ENCODE measurements at regions not wholly inside any gene's neighbourhood (a gene's known extent, or its start where the extent isn't known, plus 50 kb on each side); places are given as distances from the start of the nearest gene placed in this dataset.
"Not testable (repeated sequence)": the region's sequence is repeated elsewhere in the genome, so short reads cannot be mapped to it uniquely, and the experiment has no call there.

GRCh38 chr11:71705086-71705737, 122.5 kb upstream of the KRTAP5-11 start:
- H3K9me3 ChIP-seq (ENCODE audit: control insufficient read depth, insufficient read depth, low read length); H3K4me3 ChIP-seq (ENCODE audit: low read depth, low read length); H3K27me3 ChIP-seq (ENCODE audit: control insufficient read depth, insufficient read depth, low read length); H3K4me1 ChIP-seq (ENCODE audit: control insufficient read depth, insufficient read depth, low read length); H3K36me3 ChIP-seq (ENCODE audit: control insufficient read depth, insufficient read depth, low read length); H3K9ac ChIP-seq (ENCODE audit: low read depth, low read length): not testable (repeated sequence)

GRCh38 chr11:71705738-71706432, 123.2 kb upstream of the KRTAP5-11 start:
- H3K4me3 ChIP-seq (ENCODE audit: low read depth, low read length); H3K4me1 ChIP-seq (ENCODE audit: control insufficient read depth, insufficient read depth, low read length); H3K9me3 ChIP-seq (ENCODE audit: control insufficient read depth, insufficient read depth, low read length); H3K9ac ChIP-seq (ENCODE audit: low read depth, low read length); H3K36me3 ChIP-seq (ENCODE audit: control insufficient read depth, insufficient read depth, low read length); H3K27me3 ChIP-seq (ENCODE audit: control insufficient read depth, insufficient read depth, low read length): not testable (repeated sequence)

- H3K4me3 ChIP-seq (ENCODE audit: low read depth, low read length); H3K9ac ChIP-seq (ENCODE audit: low read depth, low read length); H3K9me3 ChIP-seq (ENCODE audit: control insufficient read depth, insufficient read depth, low read length); H3K36me3 ChIP-seq (ENCODE audit: control insufficient read depth, insufficient read depth, low read length); H3K4me1 ChIP-seq (ENCODE audit: control insufficient read depth, insufficient read depth, low read length); H3K27me3 ChIP-seq (ENCODE audit: control insufficient read depth, insufficient read depth, low read length): not testable (repeated sequence)
Observed at GRCh38 chr11:71707083-71707482, 124.4 kb upstream of the KRTAP5-11 start.

- not testable (repeated sequence) for H3K4me3 ChIP-seq (ENCODE audit: low read depth, low read length); H3K9ac ChIP-seq (ENCODE audit: low read depth, low read length); H3K4me1 ChIP-seq (ENCODE audit: control insufficient read depth, insufficient read depth, low read length); H3K27me3 ChIP-seq (ENCODE audit: control insufficient read depth, insufficient read depth, low read length); H3K9me3 ChIP-seq (ENCODE audit: control insufficient read depth, insufficient read depth, low read length); H3K36me3 ChIP-seq (ENCODE audit: control insufficient read depth, insufficient read depth, low read length)
Observed at GRCh38 chr11:71709541-71709940, 123.5 kb upstream of the DEFB108B start.

DNA sequence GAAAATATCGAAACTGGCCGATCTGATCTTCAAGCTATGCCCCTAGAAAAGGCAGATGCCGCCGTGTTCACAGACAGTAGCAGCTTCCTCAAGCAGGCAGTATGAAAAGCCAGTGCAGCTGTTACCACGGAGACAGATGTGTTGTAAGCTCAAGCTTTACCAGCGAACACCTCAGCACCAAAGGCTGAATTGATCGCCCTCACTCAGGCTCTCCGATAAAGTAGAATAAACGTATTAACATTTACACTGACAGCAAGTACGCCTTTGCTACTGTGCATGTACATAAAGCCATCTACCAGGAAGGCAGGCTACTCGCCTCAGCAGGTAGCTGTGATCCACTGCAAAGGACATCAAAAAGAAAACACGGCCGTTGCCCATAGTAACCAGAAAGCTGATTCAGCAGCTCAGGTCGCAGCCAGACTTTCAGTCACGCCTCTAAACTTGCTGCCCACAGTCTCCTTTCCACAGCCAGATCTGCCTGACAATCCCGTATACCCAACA, 122.8 kb upstream of the DEFB108B start:
- not testable (repeated sequence) for H3K4me3 ChIP-seq (ENCODE audit: low read depth, low read length); H3K4me1 ChIP-seq (ENCODE audit: control insufficient read depth, insufficient read depth, low read length); H3K36me3 ChIP-seq (ENCODE audit: control insufficient read depth, insufficient read depth, low read length); H3K9ac ChIP-seq (ENCODE audit: low read depth, low read length); H3K27me3 ChIP-seq (ENCODE audit: control insufficient read depth, insufficient read depth, low read length); H3K9me3 ChIP-seq (ENCODE audit: control insufficient read depth, insufficient read depth, low read length)

DNA sequence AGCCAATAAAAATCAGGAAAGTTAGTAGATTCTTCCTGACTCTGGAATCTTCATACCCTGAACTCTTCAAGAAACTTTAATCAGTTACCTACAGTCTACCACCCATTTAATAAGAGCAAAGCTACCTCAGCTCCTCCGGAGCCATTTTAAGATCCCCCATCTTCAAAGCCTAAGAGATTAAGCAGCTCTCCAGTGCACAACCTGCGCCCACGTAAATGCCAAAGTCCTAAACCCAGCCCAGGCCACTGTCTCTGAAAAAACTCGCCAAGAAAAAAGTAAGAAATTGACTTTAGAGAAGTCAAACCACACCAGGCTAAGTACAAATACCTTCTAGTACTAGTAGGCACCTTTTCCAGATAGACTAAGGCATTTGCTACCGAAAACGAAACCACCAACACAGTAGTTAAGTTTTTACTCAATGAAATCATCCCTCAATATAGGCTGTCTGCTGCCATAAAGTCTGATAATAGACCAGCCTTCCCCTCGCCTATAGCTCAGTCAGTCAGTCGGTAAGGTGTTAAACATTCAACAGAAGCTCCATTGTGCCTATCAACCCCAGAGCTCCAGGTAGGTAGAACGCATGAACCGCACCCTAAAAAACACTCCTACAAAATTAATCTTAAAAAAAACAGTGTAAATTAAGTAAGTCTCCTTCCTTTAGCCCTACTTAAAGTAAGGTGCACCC, 122.2 kb upstream of the DEFB108B start:
- H3K4me1 ChIP-seq (ENCODE audit: control insufficient read depth, insufficient read depth, low read length); H3K4me3 ChIP-seq (ENCODE audit: low read depth, low read length); H3K9me3 ChIP-seq (ENCODE audit: control insufficient read depth, insufficient read depth, low read length); H3K36me3 ChIP-seq (ENCODE audit: control insufficient read depth, insufficient read depth, low read length); H3K9ac ChIP-seq (ENCODE audit: low read depth, low read length); H3K27me3 ChIP-seq (ENCODE audit: control insufficient read depth, insufficient read depth, low read length): not testable (repeated sequence)

DNA sequence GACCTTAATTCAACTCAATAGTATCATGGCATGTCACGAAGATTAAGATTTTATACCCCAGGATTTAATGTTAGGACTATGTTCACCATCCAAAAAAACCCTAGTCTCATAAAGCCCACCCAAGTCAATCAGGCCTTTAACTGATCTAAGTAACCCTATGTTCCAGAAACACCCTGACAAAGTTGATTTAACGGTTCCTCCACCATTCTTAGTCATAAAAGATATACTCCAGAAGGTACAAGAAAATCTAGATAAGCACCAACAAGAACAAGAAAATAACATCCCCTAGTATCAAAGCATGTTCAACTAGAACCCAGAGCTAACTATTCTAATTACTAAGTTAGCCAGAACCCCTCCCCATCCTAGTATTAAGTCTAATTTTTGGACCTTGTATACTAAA, 120.7 kb upstream of the DEFB108B start:
- not testable (repeated sequence) for H3K9ac ChIP-seq (ENCODE audit: low read depth, low read length)

DNA sequence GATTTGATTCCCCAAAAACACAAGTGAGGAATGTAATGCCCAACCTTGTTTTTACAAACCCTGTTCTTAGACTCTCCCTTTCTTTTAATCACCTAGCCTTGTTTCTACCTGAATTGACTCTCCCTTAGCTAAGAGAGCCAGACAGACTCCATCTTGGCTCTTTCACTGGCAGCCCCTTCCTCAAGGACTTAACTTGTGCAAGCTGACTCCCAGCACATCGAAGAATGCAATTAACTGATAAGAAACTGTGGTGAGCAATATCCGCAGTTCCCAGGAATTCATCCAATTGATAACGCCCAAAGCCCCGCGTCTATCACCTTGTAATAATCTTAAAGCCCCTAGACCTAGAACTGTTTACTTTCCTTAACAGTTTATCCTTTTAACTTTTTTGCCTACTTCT, 120.2 kb upstream of the DEFB108B start:
- not testable (repeated sequence) for H3K36me3 ChIP-seq (ENCODE audit: control insufficient read depth, insufficient read depth, low read length); H3K4me3 ChIP-seq (ENCODE audit: low read depth, low read length); H3K27me3 ChIP-seq (ENCODE audit: control insufficient read depth, insufficient read depth, low read length); H3K4me1 ChIP-seq (ENCODE audit: control insufficient read depth, insufficient read depth, low read length); H3K9me3 ChIP-seq (ENCODE audit: control insufficient read depth, insufficient read depth, low read length); H3K9ac ChIP-seq (ENCODE audit: low read depth, low read length)

More for the DNA sequence above, 120.7 kb upstream of the DEFB108B start:
- not testable (repeated sequence) for H3K36me3 ChIP-seq (ENCODE audit: control insufficient read depth, insufficient read depth, low read length); H3K9me3 ChIP-seq (ENCODE audit: control insufficient read depth, insufficient read depth, low read length); H3K4me1 ChIP-seq (ENCODE audit: control insufficient read depth, insufficient read depth, low read length); H3K4me3 ChIP-seq (ENCODE audit: low read depth, low read length); H3K27me3 ChIP-seq (ENCODE audit: control insufficient read depth, insufficient read depth, low read length)

DNA sequence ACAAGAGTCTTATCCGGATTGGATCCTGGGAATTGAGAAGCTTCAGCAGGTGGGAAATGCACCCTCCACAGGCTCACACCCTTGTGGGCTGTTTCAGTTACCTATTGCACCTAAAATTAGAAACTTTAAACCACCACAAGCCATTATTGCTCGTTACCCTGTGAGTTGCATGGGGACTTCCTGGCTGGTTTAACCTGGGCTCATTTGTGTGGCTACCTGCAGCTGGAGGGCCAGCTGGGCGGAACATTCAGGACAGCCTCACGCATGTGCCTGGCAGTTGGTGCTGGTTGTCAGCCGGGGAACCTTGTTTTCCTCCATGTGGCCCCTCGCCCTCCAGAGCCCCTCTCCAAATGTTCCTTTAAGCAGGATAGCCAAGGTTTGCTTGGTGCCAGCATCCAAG, 118.5 kb upstream of the DEFB108B start:
- H3K36me3 ChIP-seq (ENCODE audit: control insufficient read depth, insufficient read depth, low read length); H3K27me3 ChIP-seq (ENCODE audit: control insufficient read depth, insufficient read depth, low read length); H3K4me1 ChIP-seq (ENCODE audit: control insufficient read depth, insufficient read depth, low read length); H3K9ac ChIP-seq (ENCODE audit: low read depth, low read length); H3K9me3 ChIP-seq (ENCODE audit: control insufficient read depth, insufficient read depth, low read length); H3K4me3 ChIP-seq (ENCODE audit: low read depth, low read length): not testable (repeated sequence)

- H3K9me3 ChIP-seq (ENCODE audit: control insufficient read depth, insufficient read depth, low read length); H3K4me3 ChIP-seq (ENCODE audit: low read depth, low read length); H3K4me1 ChIP-seq (ENCODE audit: control insufficient read depth, insufficient read depth, low read length); H3K36me3 ChIP-seq (ENCODE audit: control insufficient read depth, insufficient read depth, low read length); H3K9ac ChIP-seq (ENCODE audit: low read depth, low read length); H3K27me3 ChIP-seq (ENCODE audit: control insufficient read depth, insufficient read depth, low read length): not testable (repeated sequence)
Observed at GRCh38 chr11:71721840-71722239, 111.2 kb upstream of the DEFB108B start.

- H3K36me3 ChIP-seq (ENCODE audit: control insufficient read depth, insufficient read depth, low read length); H3K4me3 ChIP-seq (ENCODE audit: low read depth, low read length); H3K4me1 ChIP-seq (ENCODE audit: control insufficient read depth, insufficient read depth, low read length); H3K27me3 ChIP-seq (ENCODE audit: control insufficient read depth, insufficient read depth, low read length); H3K9ac ChIP-seq (ENCODE audit: low read depth, low read length); H3K9me3 ChIP-seq (ENCODE audit: control insufficient read depth, insufficient read depth, low read length): not testable (repeated sequence)
Observed at GRCh38 chr11:71723991-71724390, 109.0 kb upstream of the DEFB108B start.

DNA sequence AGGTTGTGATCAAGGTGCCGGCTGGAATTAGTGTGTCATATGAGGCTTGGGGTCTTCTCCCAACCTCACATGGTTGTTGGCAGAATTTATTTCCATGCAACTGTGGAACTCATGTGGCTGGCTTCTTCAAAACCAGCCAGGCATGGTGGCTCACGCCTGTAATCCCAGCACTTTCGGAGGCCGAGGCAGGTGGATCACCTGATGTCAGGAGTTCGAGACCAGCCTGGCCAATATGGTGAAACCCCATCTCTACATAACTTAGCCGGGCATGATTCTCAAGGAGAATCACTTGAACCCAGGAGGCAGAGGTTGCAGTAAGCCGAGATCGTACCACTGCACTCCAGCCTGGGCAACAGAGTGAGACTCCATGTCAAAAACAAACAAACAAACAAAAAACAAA, 102.3 kb upstream of the DEFB108B start:
- H3K4me1 ChIP-seq (ENCODE audit: control insufficient read depth, insufficient read depth, low read length); H3K9ac ChIP-seq (ENCODE audit: low read depth, low read length); H3K27me3 ChIP-seq (ENCODE audit: control insufficient read depth, insufficient read depth, low read length); H3K36me3 ChIP-seq (ENCODE audit: control insufficient read depth, insufficient read depth, low read length); H3K9me3 ChIP-seq (ENCODE audit: control insufficient read depth, insufficient read depth, low read length); H3K4me3 ChIP-seq (ENCODE audit: low read depth, low read length): not testable (repeated sequence)
